Fibroblast of skin of left biceps (primary cell): ENCODE measurements at regions not wholly inside any gene's neighbourhood (a gene's known extent, or its start where the extent isn't known, plus 50 kb on each side); places are given as distances from the start of the nearest gene placed in this dataset.
"Not testable (repeated sequence)": the region's sequence is repeated elsewhere in the genome, so short reads cannot be mapped to it uniquely, and the experiment has no call there.

Experiments
- DNase-seq, 2 experiments: peaks; one replicate each; pipeline ENCODE4 v3.0.0-alpha.2; 2013; ENCODE audit warnings: low read depth in 2 of 2

DNA sequence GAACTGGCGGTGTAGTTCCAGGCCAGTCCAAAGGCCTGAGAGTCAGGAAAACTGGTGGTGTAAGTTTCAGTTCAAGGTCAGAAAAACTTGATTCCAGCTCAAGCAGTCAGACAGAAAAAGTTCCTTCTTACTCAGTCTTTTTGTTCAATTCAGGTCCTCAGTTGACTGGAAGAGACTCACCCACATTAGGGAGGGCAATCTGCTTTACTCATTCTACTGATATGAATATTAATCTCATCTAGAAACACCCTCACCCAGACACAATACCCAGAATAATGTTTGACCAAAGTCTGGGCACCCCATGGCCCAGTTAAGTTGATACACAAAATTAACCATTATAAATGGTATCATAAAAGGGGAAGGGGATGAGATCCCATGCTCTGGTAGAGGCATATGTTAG, 50.1 kb upstream of the LTA4H start:
- DNase-seq = no peak

GRCh38 chr12:96086190-96086589, 50.8 kb upstream of the LTA4H start:
- not testable (repeated sequence) for DNase-seq

DNA sequence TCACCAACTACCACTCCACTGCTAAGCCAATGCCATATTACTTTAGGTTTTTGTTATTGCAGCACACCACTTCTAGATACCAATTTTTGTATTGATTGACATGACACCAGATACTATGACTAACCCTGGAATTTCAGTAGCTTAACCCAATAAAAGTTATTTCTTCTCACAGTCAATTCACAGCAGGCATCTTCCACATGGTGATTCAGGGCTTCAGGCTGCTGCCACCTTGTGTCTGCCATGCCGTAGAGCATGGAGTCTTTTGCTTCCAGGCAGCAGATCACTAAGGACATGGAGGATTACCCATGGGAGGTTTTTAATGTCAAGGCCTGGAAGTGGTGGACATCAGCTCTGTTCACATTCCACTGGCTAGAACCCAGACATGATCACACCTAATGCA, 56.4 kb upstream of the LTA4H start:
- DNase-seq = no peak

GRCh38 chr12:96093543-96094196, 58.3 kb upstream of the LTA4H start:
- no peak for DNase-seq

GRCh38 chr12:96094201-96094600, 58.8 kb upstream of the LTA4H start:
- no peak for DNase-seq

DNA sequence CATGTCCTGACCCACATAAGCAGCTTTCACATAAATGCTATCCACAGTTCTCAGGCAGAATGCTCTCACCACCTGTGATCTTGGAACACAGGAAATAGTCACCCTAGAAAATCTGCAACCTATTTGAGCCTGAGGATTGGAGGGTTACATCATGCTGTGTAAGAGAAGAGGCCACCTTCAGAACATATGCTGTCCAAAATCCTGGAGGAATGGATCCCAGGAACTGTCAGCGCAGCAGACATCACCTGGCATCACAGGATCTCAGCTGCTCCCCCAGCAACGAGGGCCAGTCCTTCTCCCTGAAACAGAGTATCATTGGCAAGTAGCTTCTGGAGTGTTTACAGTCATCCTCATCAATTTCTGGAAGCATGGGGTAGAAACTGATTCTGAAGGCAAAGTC, 63.2 kb upstream of the LTA4H start:
- no peak for DNase-seq

GRCh38 chr12:96099421-96099820, 64.0 kb upstream of the LTA4H start:
- no peak for DNase-seq

- no peak for DNase-seq
These were observed 64.6 kb upstream of the LTA4H start for GRCh38 chr12:96099986-96100385.

DNA sequence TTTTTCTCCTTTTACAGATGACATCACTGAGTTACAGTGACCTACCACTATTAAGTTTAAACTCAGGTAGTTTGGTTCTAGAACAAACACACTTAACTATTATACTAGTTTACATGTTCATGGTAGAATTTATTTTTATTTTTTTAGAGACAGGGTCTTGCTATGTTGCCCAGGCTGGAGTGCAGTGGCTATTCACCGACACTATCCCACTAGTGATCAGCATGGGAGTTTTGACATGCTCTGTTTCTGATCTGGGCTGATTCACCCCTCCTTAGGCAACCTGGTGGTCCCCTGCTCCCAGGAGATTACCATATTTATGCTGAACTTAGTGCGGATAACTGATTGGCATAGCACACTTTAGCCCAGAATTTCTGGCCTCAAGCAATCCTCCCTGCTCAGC, 66.4 kb upstream of the LTA4H start:
- DNase-seq = no peak

GRCh38 chr12:96103067-96103644, 67.8 kb upstream of the LTA4H start:
- DNase-seq = no peak

DNA sequence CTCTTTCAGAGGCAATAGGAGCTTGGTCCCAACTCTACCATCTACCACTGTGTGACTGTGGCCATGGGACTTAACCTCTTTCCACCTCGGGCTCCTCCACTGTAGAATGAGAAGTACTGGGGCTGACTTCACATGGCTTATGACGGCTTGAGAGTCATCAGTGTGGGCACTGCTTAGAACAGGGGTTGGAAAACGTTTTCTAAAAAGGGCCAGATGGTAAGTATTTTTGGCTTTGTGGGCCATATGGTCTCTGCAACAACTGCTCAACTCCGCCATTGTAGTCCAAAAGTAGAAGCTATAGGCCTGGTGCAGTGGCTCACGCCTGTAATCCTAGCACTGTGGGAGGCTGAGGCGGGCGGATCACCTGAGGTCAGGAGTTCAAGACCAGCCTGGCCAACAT, 69.2 kb upstream of the LTA4H start:
- DNase-seq = no peak

- DNase-seq = no peak
These were observed 70.8 kb upstream of the LTA4H start for GRCh38 chr12:96106137-96106536.

DNA sequence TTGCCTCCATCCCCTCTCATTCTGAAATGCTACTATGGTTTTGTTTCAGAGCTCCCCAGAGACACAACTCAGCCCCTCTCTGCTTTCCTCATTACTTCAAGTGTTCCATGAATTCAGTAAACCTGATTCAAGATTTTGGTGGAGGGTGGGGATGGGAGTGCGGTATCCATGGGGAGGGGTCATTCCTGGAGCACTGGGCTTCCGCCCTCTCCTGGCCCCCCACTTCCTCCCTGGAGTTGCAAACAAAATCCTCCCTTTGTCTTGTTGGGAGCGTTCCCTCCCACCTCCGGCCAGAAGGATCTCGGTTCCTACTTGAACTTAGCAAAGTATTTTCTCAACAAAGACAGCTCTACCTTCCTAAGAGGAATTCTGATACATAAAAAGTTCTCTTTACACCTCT, 71.8 kb upstream of the LTA4H start:
- DNase-seq = no peak

GRCh38 chr12:96108321-96108720, 72.9 kb upstream of the LTA4H start:
- DNase-seq = no peak

DNA sequence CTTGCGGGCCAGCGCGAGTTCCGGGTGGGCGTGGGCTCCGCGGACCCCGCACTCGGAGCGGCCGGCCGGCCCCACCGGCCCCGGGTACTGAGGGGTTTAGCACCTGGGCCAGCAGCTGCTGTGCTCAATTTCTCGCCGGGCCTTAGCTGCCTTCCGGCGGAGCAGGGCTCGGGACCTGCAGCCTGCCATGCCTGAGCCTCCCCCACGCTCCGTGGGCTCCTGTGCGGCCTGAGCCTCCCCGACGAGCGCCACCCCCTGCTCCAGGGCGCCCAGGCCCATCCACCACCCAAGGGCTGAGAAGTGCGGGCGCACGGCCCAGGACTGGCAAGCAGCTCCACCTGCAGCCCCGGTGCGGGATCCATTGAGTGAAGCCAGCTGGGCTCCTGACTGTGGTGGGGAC, 73.6 kb upstream of the LTA4H start:
- not testable (repeated sequence) for DNase-seq

DNA sequence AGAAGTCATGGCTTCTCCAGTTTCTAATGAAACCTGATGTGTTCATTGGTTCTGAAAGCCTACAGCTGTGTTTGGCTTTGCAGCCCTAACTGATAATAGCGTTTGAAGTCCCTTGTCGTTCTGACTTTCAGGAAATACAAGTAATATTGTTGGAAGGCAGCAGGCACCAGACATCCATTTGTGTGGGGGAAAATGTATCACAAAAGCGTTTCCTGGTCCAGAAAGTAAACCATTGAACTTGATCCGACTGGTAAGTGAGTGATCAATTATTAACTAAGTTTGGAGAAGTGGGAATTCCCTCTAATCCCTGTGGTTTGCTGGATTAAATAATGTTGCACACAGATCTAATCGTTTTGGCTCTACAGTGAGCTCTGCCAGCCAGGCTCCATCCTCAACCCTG, 77.3 kb upstream of the LTA4H start:
- no peak for DNase-seq

GRCh38 chr12:96117460-96117859, 76.7 kb upstream of the ELK3 start:
- no peak for DNase-seq

DNA sequence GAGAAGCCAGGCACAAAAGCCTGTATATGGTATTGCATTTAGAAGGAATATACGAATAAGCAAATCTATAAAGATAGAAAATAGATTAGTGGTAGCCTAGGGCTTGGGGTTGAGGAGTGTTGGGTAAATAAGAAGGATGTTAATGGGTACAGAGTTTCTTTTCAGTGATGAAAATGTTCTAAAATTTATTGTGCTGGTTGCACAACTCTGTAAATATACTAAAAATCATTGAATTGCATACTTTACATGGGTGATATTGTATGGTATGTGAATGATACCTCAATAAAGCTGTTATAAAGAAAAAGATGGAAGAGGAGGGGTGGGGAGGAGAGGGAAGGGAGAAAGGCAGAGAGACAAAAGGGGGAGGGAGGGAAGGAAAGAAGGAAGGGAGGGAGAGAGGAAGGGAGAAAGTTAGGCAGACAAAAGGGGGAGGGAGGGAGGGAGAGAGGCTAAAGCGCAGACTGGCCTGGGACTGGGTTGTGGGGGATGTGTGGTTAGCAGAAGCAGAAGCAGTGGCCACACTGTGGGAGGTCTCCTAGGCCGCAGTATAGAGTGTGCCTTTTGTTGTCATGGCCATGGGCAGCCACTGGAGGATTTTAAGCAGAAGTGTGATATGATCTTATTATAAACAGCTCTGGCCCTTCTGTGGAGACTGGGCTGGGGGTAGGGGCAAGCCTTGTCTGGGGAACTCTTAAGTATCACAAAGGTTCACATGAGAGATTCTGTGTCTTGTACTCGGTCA, 73.6 kb upstream of the ELK3 start:
- no peak for DNase-seq

- no peak for DNase-seq
These were observed 72.9 kb upstream of the ELK3 start for GRCh38 chr12:96121271-96121711.

DNA sequence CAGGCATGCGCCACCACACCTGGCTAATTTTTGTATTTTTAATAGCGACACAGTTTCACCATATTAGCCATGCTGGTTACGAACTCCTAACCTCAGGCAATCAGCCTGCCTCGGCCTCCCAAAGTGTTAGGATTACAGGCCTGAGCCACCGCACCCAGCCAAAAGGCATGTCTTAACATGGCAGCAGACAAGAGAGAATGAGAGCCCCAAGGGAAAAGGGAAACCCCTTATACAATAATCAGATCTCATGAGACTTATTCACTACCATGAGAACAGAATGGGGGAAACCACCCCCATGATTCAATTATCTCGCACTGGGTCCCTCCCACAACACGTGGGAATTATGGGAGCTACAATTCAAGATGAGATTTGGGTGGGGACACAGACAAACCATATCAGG, 65.9 kb upstream of the ELK3 start:
- not testable (repeated sequence) for DNase-seq

DNA sequence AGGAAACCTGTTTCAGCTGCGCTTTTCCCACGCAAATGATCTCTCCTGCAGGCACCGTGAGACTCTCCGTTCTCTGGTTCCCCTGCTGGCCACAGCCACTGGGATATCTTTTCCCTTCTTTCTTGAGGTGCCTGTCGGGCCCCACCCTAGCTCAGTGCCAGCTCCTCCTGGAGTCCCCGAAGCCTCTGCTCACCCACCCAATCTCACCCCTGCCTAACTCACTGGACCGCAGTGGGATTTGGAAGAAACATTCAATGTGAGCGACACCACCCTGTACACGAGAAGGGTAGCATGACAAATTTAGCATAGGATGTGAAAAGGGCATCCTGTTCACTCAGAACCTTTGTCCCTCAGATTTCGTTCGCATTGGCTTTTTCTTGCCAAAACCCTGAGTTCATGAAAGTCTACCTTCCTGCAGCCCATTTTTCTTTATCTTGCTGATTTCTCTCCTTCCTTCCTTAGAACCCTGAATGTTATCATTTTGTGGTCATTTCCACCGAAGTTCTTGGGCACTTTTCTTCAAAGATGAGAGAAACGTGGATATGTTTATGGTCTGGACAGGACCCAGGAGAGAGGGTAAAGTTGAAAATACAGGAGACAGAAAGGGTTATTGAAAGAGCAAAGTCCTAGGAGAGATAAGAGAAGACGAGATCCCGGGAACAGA, 63.6 kb upstream of the ELK3 start:
- DNase-seq = no peak

- no peak for DNase-seq
These were observed 62.9 kb upstream of the ELK3 start for GRCh38 chr12:96131230-96131788.
